ENCODE measurements at regions not wholly inside any gene's neighbourhood (a gene's known extent, or its start where the extent isn't known, plus 50 kb on each side); places are given as distances from the start of the nearest gene placed in this dataset.

- Histone ChIP-seq H3K9ac (replicated peaks; ENCODE audit: extremely low read depth, insufficient read depth, low read length) (no peak overlapping the region), H3K36me3 (ENCODE audit: control insufficient read depth in 2 of 2, extremely low read depth in 1 of 2, insufficient read depth in 2 of 2, low read length in 2 of 2) (no peaks in the 10 kb centered on the region), H3K4me1 (ENCODE audit: control insufficient read depth, extremely low read depth, insufficient read depth, low read length) (no peaks in the 10 kb centered on the region), H3K4me3 (replicated peaks in 1 of 3; ENCODE audit: insufficient read depth in 1 of 3, low read depth in 1 of 3, low read length in 3 of 3) (no peak overlapping the region), H3K4me2 (ENCODE audit: insufficient read depth, low read length) (no peak overlapping the region), H2AFZ (ENCODE audit: low read depth, low read length) (no peak overlapping the region), H3K27ac (ENCODE audit: insufficient read depth, low read depth, low read length) (no peak overlapping the region), H3K9me3 (replicated peaks; ENCODE audit: control insufficient read depth, insufficient read depth, low read length) (no peaks in the 10 kb centered on the region), H4K20me1 (replicated peaks; ENCODE audit: control insufficient read depth, extremely low read depth, insufficient read depth, low read length) (no peaks in the 10 kb centered on the region), H3K27me3 (ENCODE audit: control insufficient read depth in 2 of 2, insufficient read depth in 2 of 2, low read length in 2 of 2) (no peaks in the 10 kb centered on the region), H3K9me1 (replicated peaks; ENCODE audit: control insufficient read depth, extremely low read depth, insufficient read depth, low read length) (no peaks in the 10 kb centered on the region), H3K79me2 (ENCODE audit: control insufficient read depth, insufficient read depth, low read length) (no peaks in the 10 kb centered on the region)
- TF ChIP-seq POLR2A (IDR thresholded peaks at IDR 0.05; ENCODE audit: low read depth, low read length) (no peak), JUN (IDR thresholded peaks at IDR 0.05; ENCODE audit: borderline replicate concordance, insufficient read depth, insufficient read length, low read depth) (no peak), MAX (IDR thresholded peaks at IDR 0.05; ENCODE audit: insufficient read depth, insufficient read length) (no peak), EZH2 (IDR thresholded peaks at IDR 0.05; ENCODE audit: borderline replicate concordance, low read depth, low read length, severe bottlenecking) (no peak), GATA2 (IDR thresholded peaks at IDR 0.05; ENCODE audit: insufficient read depth, insufficient read length, low read depth, low read length) (no peak), POLR2AphosphoS5 (IDR thresholded peaks at IDR 0.05; ENCODE audit: insufficient read depth, low read depth, low read length) (no peak), CTCF (IDR thresholded peaks at IDR 0.05; ENCODE audit: extremely low read depth in 1 of 2, insufficient read depth in 1 of 2, low read depth in 1 of 2, low read length in 2 of 2) (no peak), FOS (IDR thresholded peaks at IDR 0.05; ENCODE audit: borderline replicate concordance, insufficient read depth, low read length) (no peak), MYC (IDR thresholded peaks at IDR 0.05; ENCODE audit: low read depth, low read length) (no peak)
- dilution Hi-C loops (cut with MboI; ENCODE audit: extremely low pct_ligation_motif_present, low sequenced_read_pairs) = no loop called here
- ChIA-PET CTCF (interaction anchor here (0.7 kb wide), 1 partner anchor 28 kb away, joined by 3 read pairs; no protein-coding TSS in a partner anchor), POLR2A (no interaction called here)
- BruUV-seq (replicated peaks) = no TSS peak
- FAIRE-seq (no peak), DNase-seq (ENCODE audit: low read depth, low spot score) (no peak)
- intact Hi-C loops (cut with micrococcal nuclease) = no loop called here
Measured at GRCh38 chr2:184463866-184464248, 134.5 kb upstream of the ZNF804A start.

Measured in endothelial cell of umbilical vein (primary cell).